ENCODE measurements at regions not wholly inside any gene's neighbourhood (a gene's known extent, or its start where the extent isn't known, plus 50 kb on each side); places are given as distances from the start of the nearest gene placed in this dataset.
A peak's percentile ranks its signal among the peaks of the same experiment; 100 is the strongest.

GRCh38 chr6:170000071-170000843 is 248.8 kb downstream of the ERMARD start:
- no peak overlapping the region for H3K4me3 ChIP-seq
- DNase-seq = no peak
- no peaks in the 10 kb centered on the region for H3K27me3 ChIP-seq
- no peaks in the 10 kb centered on the region for H3K36me3 ChIP-seq
- peaks cover 4% of the 10 kb centered on the region; the same call in 1 of the 2 replicates for H3K9me3 ChIP-seq

DNA sequence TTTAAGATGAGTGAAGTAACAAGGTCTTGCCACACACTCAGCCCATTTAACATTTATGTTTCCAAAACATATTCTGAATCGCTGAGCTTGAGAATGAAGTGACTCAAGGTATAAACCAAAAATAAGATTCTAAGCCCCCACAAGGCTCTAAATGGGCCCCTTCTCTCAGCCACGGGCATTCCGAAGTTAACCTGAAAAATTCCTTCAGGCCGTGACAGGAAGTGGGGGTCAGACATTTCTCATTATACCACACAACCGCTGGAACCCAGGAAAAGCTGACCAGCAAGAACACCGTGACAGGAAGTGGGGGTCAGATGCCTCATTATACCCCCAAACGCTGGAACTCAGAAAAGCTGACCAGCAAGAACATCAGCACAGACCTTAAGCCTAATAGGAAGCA is 247.9 kb downstream of the ERMARD start:
- Histone ChIP-seq H3K9me3 (no peaks in the 10 kb centered on the region; the same call in 1 of the 2 replicates), H3K27me3 (no peaks in the 10 kb centered on the region), H3K4me3 (no peak overlapping the region), H3K36me3 (no peaks in the 10 kb centered on the region)
- DNase-seq = no peak

DNA sequence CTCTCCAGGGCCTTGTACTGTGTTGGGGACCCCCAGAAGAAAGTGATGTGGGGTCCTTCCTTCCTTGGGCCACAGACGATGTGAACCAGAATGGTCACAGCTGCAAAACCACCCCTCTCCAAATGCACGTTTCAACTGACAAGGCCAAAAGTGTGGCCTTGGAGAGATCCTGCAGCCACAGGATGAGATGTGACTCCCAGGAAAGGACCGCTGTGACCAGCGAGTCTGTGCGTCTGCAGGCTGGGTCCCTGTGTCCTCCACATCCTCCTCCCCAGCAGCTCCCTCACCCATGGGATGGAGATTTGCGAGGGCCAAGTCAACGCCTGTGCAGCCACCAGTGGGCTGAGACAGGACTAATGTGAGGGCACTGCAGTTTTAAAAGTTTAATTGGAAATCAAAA is 247.0 kb downstream of the ERMARD start:
- Histone ChIP-seq H3K9me3 (no peaks in the 10 kb centered on the region), H3K36me3 (no peaks in the 10 kb centered on the region), H3K27me3 (no peaks in the 10 kb centered on the region), H3K4me3 (no peak overlapping the region)
- no peak for DNase-seq

DNA sequence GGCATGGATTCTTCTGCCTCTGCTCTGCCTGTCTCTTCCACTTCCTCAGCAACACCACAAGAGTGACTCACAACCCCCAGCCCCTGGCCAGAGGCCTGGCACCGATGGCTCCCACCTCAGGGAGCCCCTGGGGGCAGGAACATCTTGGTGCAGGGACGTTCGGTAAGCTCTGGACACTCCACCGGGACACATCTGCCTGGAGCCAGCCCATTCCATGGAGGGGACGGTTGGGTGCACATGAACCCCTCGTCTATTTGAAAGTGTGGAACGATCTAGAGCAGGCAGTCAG is 246.5 kb downstream of the ERMARD start:
- H3K27me3 ChIP-seq = no peaks in the 10 kb centered on the region
- no peaks in the 10 kb centered on the region for H3K9me3 ChIP-seq
- H3K4me3 ChIP-seq = no peak overlapping the region
- H3K36me3 ChIP-seq = no peaks in the 10 kb centered on the region
- peak; percentile 33 for DNase-seq

DNA sequence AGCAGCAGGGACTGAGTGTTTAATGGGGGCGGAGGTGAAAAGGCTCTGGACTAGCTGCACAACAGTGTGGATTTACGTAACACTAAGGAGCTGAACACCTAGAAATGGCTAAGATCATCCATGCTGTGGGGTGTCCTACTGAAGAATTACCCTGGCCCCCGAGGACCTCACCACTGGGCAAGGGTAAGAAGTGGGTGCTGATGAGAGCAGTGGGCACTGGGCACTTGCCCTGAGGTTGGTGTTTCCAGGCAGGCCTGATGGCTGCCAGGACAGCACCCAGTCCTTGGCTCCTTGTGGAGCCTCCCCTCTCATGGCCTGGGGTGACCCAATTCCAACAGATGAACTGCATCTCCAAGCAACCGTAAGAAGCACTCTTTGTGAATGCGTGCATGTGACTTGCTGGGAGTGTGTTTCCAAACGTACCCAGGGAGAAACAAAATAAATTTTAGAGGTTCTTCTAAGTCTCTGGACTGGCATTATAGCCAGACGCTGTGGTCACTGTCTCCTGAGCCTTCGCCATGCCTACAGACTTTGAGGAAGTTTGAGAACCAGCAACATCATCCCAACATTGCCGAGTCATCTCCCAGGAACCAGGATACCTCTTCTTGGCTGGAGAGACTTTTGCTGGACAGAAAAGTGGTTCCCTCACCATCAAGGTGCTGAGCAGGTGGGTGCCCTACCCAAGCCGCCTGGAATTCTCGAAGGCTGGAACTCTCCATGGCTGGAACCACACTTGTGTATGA is 245.9 kb downstream of the ERMARD start:
- no peaks in the 10 kb centered on the region for H3K36me3 ChIP-seq
- H3K9me3 ChIP-seq = no peaks in the 10 kb centered on the region
- no peak overlapping the region for H3K4me3 ChIP-seq
- no peaks in the 10 kb centered on the region for H3K27me3 ChIP-seq
- no peak for DNase-seq

- Histone ChIP-seq H3K27me3 (no peaks in the 10 kb centered on the region), H3K4me3 (no peak overlapping the region), H3K36me3 (no peaks in the 10 kb centered on the region), H3K9me3 (no peaks in the 10 kb centered on the region)
- no peak for DNase-seq
Measured at GRCh38 chr6:169996378-169997051, 245.1 kb downstream of the ERMARD start.

GRCh38 chr6:169994739-169995138 is 243.3 kb downstream of the ERMARD start:
- DNase-seq = no peak

GRCh38 chr6:169993861-169994481 is 242.5 kb downstream of the ERMARD start:
- H3K9me3 ChIP-seq = no peaks in the 10 kb centered on the region
- DNase-seq = no peak

More at GRCh38 chr6:169994739-169995138, 243.3 kb downstream of the ERMARD start:
- Histone ChIP-seq H3K9me3 (no peaks in the 10 kb centered on the region), H3K36me3 (no peaks in the 10 kb centered on the region), H3K4me3 (no peak overlapping the region), H3K27me3 (no peaks in the 10 kb centered on the region)

GRCh38 chr6:169991913-169992312 is 240.5 kb downstream of the ERMARD start:
- Histone ChIP-seq H3K27me3 (no peaks in the 10 kb centered on the region), H3K36me3 (no peaks in the 10 kb centered on the region), H3K4me3 (no peak overlapping the region), H3K9me3 (no peaks in the 10 kb centered on the region)
- DNase-seq = no peak

More at GRCh38 chr6:169993861-169994481, 242.5 kb downstream of the ERMARD start:
- Histone ChIP-seq H3K4me3 (no peak overlapping the region), H3K36me3 (no peaks in the 10 kb centered on the region), H3K27me3 (no peaks in the 10 kb centered on the region)

- H3K4me3 ChIP-seq = no peak overlapping the region
- DNase-seq = no peak
- H3K36me3 ChIP-seq = no peaks in the 10 kb centered on the region
- no peaks in the 10 kb centered on the region for H3K9me3 ChIP-seq
- no peaks in the 10 kb centered on the region for H3K27me3 ChIP-seq
Measured at GRCh38 chr6:169991031-169991390, 239.6 kb downstream of the ERMARD start.

DNA sequence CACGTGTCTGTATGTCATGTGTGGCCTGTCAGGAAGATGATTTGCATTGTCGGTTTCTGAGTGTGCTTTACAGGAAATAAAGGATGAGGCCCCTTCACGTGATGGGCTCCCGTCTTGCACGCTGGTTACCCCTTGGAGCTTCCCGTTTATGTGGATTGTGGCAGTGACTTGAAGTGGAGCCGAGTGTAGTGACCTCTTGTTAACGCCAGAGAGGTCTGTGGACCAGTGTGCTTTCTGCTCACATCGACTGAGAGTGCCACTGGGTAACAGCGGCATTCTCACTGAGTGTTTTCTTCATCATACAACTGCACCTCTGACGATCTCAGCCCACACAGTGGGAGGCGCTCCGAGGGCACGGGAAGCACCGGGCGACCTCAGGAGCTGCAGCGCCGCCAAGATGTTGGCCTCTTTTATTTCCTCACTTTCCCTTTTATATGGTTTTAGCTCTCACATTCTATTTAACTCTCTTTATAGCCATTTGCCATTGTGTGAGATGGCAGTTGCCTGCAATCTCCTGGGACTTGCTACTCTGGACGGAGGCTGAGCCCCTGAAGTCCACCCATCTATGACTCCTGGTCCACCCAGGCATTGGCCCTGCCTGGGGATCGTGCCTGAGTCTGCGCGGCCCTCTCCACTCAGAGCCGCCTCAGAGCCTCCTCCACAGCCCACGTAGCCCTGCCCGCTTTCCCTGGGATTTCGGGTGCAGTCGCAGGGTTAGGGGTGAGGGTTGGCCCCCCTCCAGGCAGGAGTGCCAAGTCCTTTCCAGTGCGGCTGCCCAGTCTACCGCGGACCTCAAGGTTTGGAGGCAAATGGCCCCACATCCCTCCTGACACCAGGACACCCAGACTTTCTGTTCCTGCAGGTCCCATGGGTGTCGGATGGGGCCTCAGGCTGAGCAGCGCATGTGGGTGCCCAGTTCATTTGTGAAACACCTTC is 238.9 kb downstream of the ERMARD start:
- Histone ChIP-seq H3K27me3 (no peaks in the 10 kb centered on the region), H3K36me3 (no peaks in the 10 kb centered on the region), H3K9me3 (no peaks in the 10 kb centered on the region), H3K4me3 (no peak overlapping the region)
- DNase-seq = no peak

GRCh38 chr6:169989594-169989993 is 238.2 kb downstream of the ERMARD start:
- H3K36me3 ChIP-seq = no peaks in the 10 kb centered on the region
- H3K27me3 ChIP-seq = no peaks in the 10 kb centered on the region
- no peak for DNase-seq
- H3K9me3 ChIP-seq = no peaks in the 10 kb centered on the region
- H3K4me3 ChIP-seq = no peak overlapping the region

DNA sequence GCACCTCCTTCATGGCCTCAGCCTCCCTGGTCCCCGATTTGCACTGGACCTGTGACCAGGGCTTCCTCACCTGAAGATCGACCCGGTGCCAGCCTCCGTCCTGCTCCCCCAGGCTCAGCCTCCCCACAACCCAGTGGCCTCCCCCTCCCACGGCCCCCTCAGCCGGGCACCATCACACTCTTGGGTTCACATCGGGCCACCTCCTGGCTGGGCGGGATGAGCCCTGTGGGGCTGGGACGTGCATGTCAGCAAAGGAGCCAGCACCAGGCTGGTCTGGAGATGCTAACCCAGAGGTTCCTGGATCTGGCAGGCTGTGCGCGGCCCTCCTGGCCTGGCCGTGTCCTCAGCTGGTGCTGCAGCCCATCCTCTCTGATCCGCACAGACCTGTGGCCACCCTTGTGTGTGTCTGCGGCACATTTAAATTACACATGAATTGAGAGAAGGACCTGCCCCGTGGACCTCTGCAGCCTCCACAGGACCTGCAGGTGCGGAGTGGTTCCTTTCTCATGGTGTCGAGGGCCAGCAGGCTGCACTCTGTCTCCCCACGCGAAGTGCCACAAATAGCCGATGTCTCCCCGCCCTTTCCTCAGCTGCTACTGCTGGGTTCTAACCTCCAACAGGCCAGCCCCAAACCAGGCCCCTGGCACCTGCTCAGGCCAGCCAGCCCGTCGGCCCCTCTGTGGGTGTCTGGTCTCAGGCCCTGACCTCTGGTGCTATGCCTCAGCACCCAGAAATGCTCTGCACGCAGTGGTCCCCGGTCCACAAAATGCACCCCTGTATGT is 237.5 kb downstream of the ERMARD start:
- DNase-seq = no peak
- no peak overlapping the region for H3K4me3 ChIP-seq
- no peaks in the 10 kb centered on the region for H3K9me3 ChIP-seq
- no peaks in the 10 kb centered on the region for H3K27me3 ChIP-seq
- H3K36me3 ChIP-seq = no peaks in the 10 kb centered on the region

GRCh38 chr6:169986848-169987498 is 235.6 kb downstream of the ERMARD start:
- Histone ChIP-seq H3K27me3 (no peaks in the 10 kb centered on the region), H3K36me3 (no peaks in the 10 kb centered on the region), H3K4me3 (no peak overlapping the region), H3K9me3 (no peaks in the 10 kb centered on the region)
- no peak for DNase-seq

DNA sequence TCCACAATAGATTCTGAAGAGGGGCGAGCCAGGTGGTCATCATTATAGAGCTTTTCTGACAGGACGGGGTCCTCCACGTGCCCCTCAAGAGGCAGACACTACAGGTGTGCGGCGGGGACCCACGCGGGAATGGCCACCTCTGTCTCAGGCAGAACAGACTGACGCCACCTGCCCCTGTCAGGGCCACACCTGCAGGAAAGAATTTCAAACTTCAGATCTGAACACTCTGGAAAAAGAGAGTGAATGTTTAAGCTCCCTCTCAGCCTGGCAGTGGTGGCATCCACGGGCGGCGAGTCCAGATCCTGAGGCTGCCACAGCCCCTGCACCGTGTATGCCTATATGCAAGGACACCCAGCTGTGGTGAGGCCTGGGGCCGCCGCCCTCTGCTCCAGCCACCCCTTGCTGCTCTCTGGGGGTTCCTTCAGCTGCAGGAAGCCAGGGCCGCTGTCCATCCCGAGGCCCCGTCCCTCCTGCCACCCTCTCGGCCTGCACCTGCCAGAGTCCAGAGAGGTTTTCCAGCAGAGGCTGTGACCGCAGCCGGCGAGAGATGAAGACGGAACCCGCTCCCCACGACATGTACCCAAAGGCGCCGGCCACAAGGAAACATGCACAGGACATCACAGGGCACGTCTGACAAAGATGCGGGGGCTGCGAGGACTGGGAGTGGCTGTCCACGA is 234.9 kb downstream of the ERMARD start:
- Histone ChIP-seq H3K4me3 (no peak overlapping the region), H3K27me3 (no peaks in the 10 kb centered on the region), H3K9me3 (no peaks in the 10 kb centered on the region), H3K36me3 (no peaks in the 10 kb centered on the region)
- no peak for DNase-seq
